GM21367 (cell line): ENCODE measurements at regions not wholly inside any gene's neighbourhood (a gene's known extent, or its start where the extent isn't known, plus 50 kb on each side); places are given as distances from the start of the nearest gene placed in this dataset.

Source experiments
- ATAC-seq: cut with Tn5 transposase; IDR thresholded peaks from one replicate; pipeline ENCODE4 v1.9.1; 2021; ENCODE audit not compliant: unreplicated experiment

- no peak for ATAC-seq
These were observed 156.9 kb upstream of the SOD1 start for GRCh38 chr21:31502537-31503143.

GRCh38 chr21:31501926-31502325 lies 157.6 kb upstream of the SOD1 start:
- no peak for ATAC-seq

- ATAC-seq, result no peak
These were observed 156.9 kb upstream of the TIAM1 start for GRCh38 chr21:31500982-31501381.

- ATAC-seq, result no peak
These were observed 156.0 kb upstream of the TIAM1 start for GRCh38 chr21:31500071-31500470.

GRCh38 chr21:31498985-31499384 lies 154.9 kb upstream of the TIAM1 start:
- no peak for ATAC-seq

- ATAC-seq, result no peak
These were observed 153.9 kb upstream of the TIAM1 start for GRCh38 chr21:31497914-31498313.

GRCh38 chr21:31493350-31493880 lies 149.4 kb upstream of the TIAM1 start:
- no peak for ATAC-seq

GRCh38 chr21:31491617-31492016 lies 147.6 kb upstream of the TIAM1 start:
- no peak for ATAC-seq

GRCh38 chr21:31490443-31490842 lies 146.4 kb upstream of the TIAM1 start:
- ATAC-seq, result no peak

- ATAC-seq, result no peak
These were observed 145.7 kb upstream of the TIAM1 start for GRCh38 chr21:31489726-31490125.

GRCh38 chr21:31489014-31489413 lies 145.0 kb upstream of the TIAM1 start:
- ATAC-seq, result no peak

- no peak for ATAC-seq
These were observed 140.2 kb upstream of the TIAM1 start for GRCh38 chr21:31484219-31484618.

- no peak for ATAC-seq
These were observed 139.1 kb upstream of the TIAM1 start for GRCh38 chr21:31483146-31483545.

- no peak for ATAC-seq
These were observed 138.4 kb upstream of the TIAM1 start for GRCh38 chr21:31482460-31482859.

- ATAC-seq, result no peak
These were observed 136.2 kb upstream of the TIAM1 start for GRCh38 chr21:31480228-31480627.

- no peak for ATAC-seq
These were observed 135.7 kb upstream of the TIAM1 start for GRCh38 chr21:31479714-31480113.

- no peak for ATAC-seq
These were observed 135.2 kb upstream of the TIAM1 start for GRCh38 chr21:31479222-31479621.

GRCh38 chr21:31476263-31477022 lies 132.4 kb upstream of the TIAM1 start:
- no peak for ATAC-seq

- no peak for ATAC-seq
These were observed 131.2 kb upstream of the TIAM1 start for GRCh38 chr21:31475223-31475622.

- no peak for ATAC-seq
These were observed 129.8 kb upstream of the TIAM1 start for GRCh38 chr21:31473685-31474345.

- ATAC-seq, result no peak
These were observed 127.8 kb upstream of the TIAM1 start for GRCh38 chr21:31471865-31472264.
